HCT116 (cell line): ENCODE measurements at regions not wholly inside any gene's neighbourhood (a gene's known extent, or its start where the extent isn't known, plus 50 kb on each side); places are given as distances from the start of the nearest gene placed in this dataset.

ENCODE experiments used
- ATAC-seq: fragments of 200-7000 bp; cut with Tn5 transposase; 2 replicates; pipeline ENCODE4 v1.9.1; 2020; ENCODE audit warnings: mild to moderate bottlenecking, moderate library complexity
- BruUV-seq: library from RNA; stranded (reverse); fragments of 400-500 nt; replicated peaks from 2 replicates; lab custom pipeline; 2021; lab: Mats Ljungman, UMichigan
- CTCF ChIA-PET: fragments of 300-600 bp; sonication (Branson Sonifier 250); formaldehyde crosslinking; loops from one replicate; lab custom pipeline; 2021; ENCODE audit warnings: antibody characterized with exemption; lab: Charles Lee
- POLR2A ChIA-PET: fragments of 300-600, 350-600 bp; sonication (Branson Sonifier 250); formaldehyde crosslinking; loops from one replicate; lab custom pipeline; 2021; ENCODE audit warnings: antibody characterized with exemption; lab: Charles Lee
- RAD21 ChIA-PET, 2 experiments: fragments of 300-600 bp; sonication (Branson Sonifier 250); formaldehyde crosslinking; loops; one replicate each; lab custom pipeline; 2023; ENCODE audit warnings: low total read pairs in 2 of 2; ENCODE audit not compliant: uncharacterized antibody in 2 of 2, unreplicated experiment in 2 of 2, low non-redundant PET in 1 of 2; lab: Charles Lee
- DNase-seq: peaks from one replicate; pipeline ENCODE4 v3.0.0-alpha.2; 2010; ENCODE audit warnings: low read depth, low spot score
- H2AFZ ChIP-seq: fragments of 200-600 bp; shearing (Covaris generic), sonication (generic); 2 replicates; pipeline ENCODE4 v1.6.1; 2017; ENCODE audit warnings: low read depth, mixed run types, mixed read lengths, antibody characterized with exemption, low read length; ENCODE audit not compliant: poor library complexity, severe bottlenecking
- H3K27ac ChIP-seq: 2 replicates; pipeline ENCODE4 v1.5.1; 2012; ENCODE audit warnings: low read depth, low read length
- H3K27me3 ChIP-seq: fragments of 200-600 bp; sonication (generic); 2 replicates; pipeline ENCODE4 v1.6.1; 2016; ENCODE audit warnings: mixed run types, low read length, mixed read lengths; ENCODE audit not compliant: insufficient read depth
- H3K36me3 ChIP-seq, 2 experiments: fragments of 200-500 bp in 1 of 2; fragments of 200-600 bp in 1 of 2; sonication (Bioruptor generic) in 1 of 2; sonication (generic) in 1 of 2; 2 replicates each; pipeline versions ENCODE4 v1.5.1 to v1.6.1; 2014 to 2016; ENCODE audit warnings: low read length in 2 of 2, inconsistent platforms in 1 of 2, mixed read lengths in 1 of 2, mixed run types in 1 of 2; ENCODE audit not compliant: insufficient read depth in 2 of 2, control insufficient read depth in 1 of 2
- H3K4me1 ChIP-seq, 2 experiments: fragments of 200-600 bp in 1 of 2; sonication (generic) in 1 of 2; 2 replicates each; pipeline versions ENCODE4 v1.5.1 to v1.6.1; 2012 to 2017; ENCODE audit warnings: low read length in 2 of 2, inconsistent platforms in 1 of 2, mild to moderate bottlenecking in 1 of 2, mixed read lengths in 1 of 2, mixed run types in 1 of 2, moderate library complexity in 1 of 2; ENCODE audit not compliant: insufficient read depth in 2 of 2, control insufficient read depth in 1 of 2
- H3K4me2 ChIP-seq: fragments of 200-600 bp; sonication (generic); 2 replicates; pipeline ENCODE4 v1.6.1; 2017; ENCODE audit warnings: mixed run types, low read length, mixed read lengths
- H3K4me3 ChIP-seq, 2 experiments: fragments of 200-600 bp in 1 of 2; sonication (generic) in 1 of 2; replicated peaks in 1 of 2; 2 replicates each; pipeline ENCODE4 v1.5.1; 2011 to 2016; ENCODE audit warnings: low read length in 2 of 2, control low read depth in 1 of 2, low read depth in 1 of 2, mild to moderate bottlenecking in 1 of 2, mixed read lengths in 1 of 2, mixed run types in 1 of 2
- H3K79me2 ChIP-seq: fragments of 200-600 bp; sonication (generic); 2 replicates; pipeline ENCODE4 v1.6.1; 2017; ENCODE audit warnings: mild to moderate bottlenecking, mixed run types, low read length, moderate library complexity, mixed read lengths; ENCODE audit not compliant: insufficient read depth
- H3K9ac ChIP-seq: fragments of 200-600 bp; sonication (generic); 2 replicates; pipeline ENCODE4 v1.6.1; 2016; ENCODE audit warnings: low read length, mixed read lengths
- H3K9me2 ChIP-seq: fragments of 200-600 bp; sonication (generic), shearing (Covaris generic); 2 replicates; pipeline ENCODE4 v1.6.1; 2017; ENCODE audit warnings: mixed run types, mild to moderate bottlenecking, moderate library complexity; ENCODE audit not compliant: insufficient read depth
- H3K9me3 ChIP-seq, 2 experiments: fragments of 200-500 bp in 1 of 2; fragments of 200-600 bp in 1 of 2; sonication (Bioruptor generic) in 1 of 2; sonication (generic) in 1 of 2; 2 replicates each; pipeline ENCODE4 v1.6.1; 2014 to 2017; ENCODE audit warnings: low read length in 2 of 2, mixed read lengths in 2 of 2, inconsistent platforms in 1 of 2, low read depth in 1 of 2, mild to moderate bottlenecking in 1 of 2, mixed run types in 1 of 2, moderate library complexity in 1 of 2; ENCODE audit not compliant: control insufficient read depth in 1 of 2, insufficient read depth in 1 of 2
- H4K20me1 ChIP-seq: fragments of 200-600 bp; sonication (generic), shearing (Covaris generic); 2 replicates; pipeline ENCODE4 v1.6.1; 2017; ENCODE audit warnings: mixed run types, mild to moderate bottlenecking, moderate library complexity; ENCODE audit not compliant: insufficient read depth
- ATF3 ChIP-seq: IDR thresholded peaks from 2 replicates; pipeline ENCODE4 v1.6.1; 2012
- CBX3 ChIP-seq: IDR thresholded peaks from 2 replicates; pipeline ENCODE4 v1.6.1; 2012; ENCODE audit warnings: low read depth
- CEBPB ChIP-seq: IDR thresholded peaks from 2 replicates; pipeline ENCODE4 v1.6.1; 2012; ENCODE audit warnings: low read depth
- CTCF ChIP-seq, 3 experiments: fragments of 200-600 bp in 1 of 3; sonication (generic) in 1 of 3; IDR thresholded peaks in 2 of 3; conservative IDR thresholded peaks in 1 of 3; 2 replicates each; pipeline ENCODE4 v1.5.1; 2012 to 2017; ENCODE audit warnings: low read depth in 2 of 3, low read length in 2 of 3, antibody characterized with exemption in 1 of 3, borderline replicate concordance in 1 of 3, control low read depth in 1 of 3, mild to moderate bottlenecking in 1 of 3, mixed read lengths in 1 of 3, mixed run types in 1 of 3, moderate library complexity in 1 of 3; ENCODE audit not compliant: insufficient read depth in 1 of 3
- EGR1 ChIP-seq: IDR thresholded peaks from 2 replicates; pipeline ENCODE4 v1.6.1; 2012; ENCODE audit warnings: low read depth
- ELF1 ChIP-seq: IDR thresholded peaks from 2 replicates; pipeline ENCODE4 v1.6.1; 2012; ENCODE audit warnings: low read depth, borderline replicate concordance
- EZH2phosphoT487 ChIP-seq: fragments of 200-600 bp; IDR thresholded peaks from 2 replicates; pipeline ENCODE4 v1.6.1; 2018; ENCODE audit warnings: antibody characterized with exemption, borderline replicate concordance
- POLR2A ChIP-seq: IDR thresholded peaks from 2 replicates; pipeline ENCODE4 v1.7.0; 2011; ENCODE audit warnings: borderline replicate concordance; ENCODE audit not compliant: insufficient read depth, insufficient read length; ENCODE audit errors: extremely low read depth
- POLR2AphosphoS5 ChIP-seq: IDR thresholded peaks from 2 replicates; pipeline ENCODE4 v1.6.1; 2011; ENCODE audit warnings: mild to moderate bottlenecking, low read depth, low read length, moderate library complexity
- RAD21 ChIP-seq: IDR thresholded peaks from 2 replicates; pipeline ENCODE4 v1.6.1; 2012; ENCODE audit warnings: low read depth, mild to moderate bottlenecking
- REST ChIP-seq: IDR thresholded peaks from 2 replicates; pipeline ENCODE4 v1.6.1; 2012; ENCODE audit warnings: low read depth
- SIN3A ChIP-seq: IDR thresholded peaks from 2 replicates; pipeline ENCODE4 v1.6.1; 2012; ENCODE audit warnings: low read depth
- SP1 ChIP-seq: IDR thresholded peaks from 2 replicates; pipeline ENCODE4 v1.6.1; 2012; ENCODE audit warnings: low read depth
- ZBTB33 ChIP-seq: IDR thresholded peaks from 2 replicates; pipeline ENCODE4 v1.6.1; 2011; ENCODE audit warnings: mild to moderate bottlenecking, low read length, moderate library complexity; ENCODE audit not compliant: insufficient replicate concordance; ENCODE audit errors: extremely low read depth
- intact Hi-C: fragments of 100-400 bp; cut with micrococcal nuclease; formaldehyde crosslinking; loops from 2 replicates; pipeline ENCODE4 v1.10.0; 2022

- Histone ChIP-seq H3K4me1 (no peaks in the 10 kb centered on the region), H3K27me3 (no peaks in the 10 kb centered on the region), H3K9me2 (no peaks in the 10 kb centered on the region), H4K20me1 (no peaks in the 10 kb centered on the region), H3K9me3 (no peaks in the 10 kb centered on the region), H3K9ac (no peak overlapping the region), H2AFZ (no peak overlapping the region), H3K79me2 (no peaks in the 10 kb centered on the region), H3K27ac (no peak overlapping the region), H3K4me3 (no peak overlapping the region), H3K4me2 (no peak overlapping the region), H3K36me3 (no peaks in the 10 kb centered on the region)
- ChIA-PET POLR2A (no interaction called here), CTCF (no interaction called here), RAD21 (no interaction called here)
- intact Hi-C loops, result no loop called here
- DNase-seq (no peak), ATAC-seq (no peak)
- TF ChIP-seq SP1 (no peak), CEBPB (no peak), EGR1 (no peak), CTCF (IDR thresholded peaks at IDR 0.05 in 2 of 3, conservative IDR thresholded peaks at IDR 0.05 in 1 of 3; ENCODE audit: borderline replicate concordance in 1 of 3, insufficient read depth in 1 of 3, low read depth in 2 of 3, low read length in 2 of 3) (no peak), CBX3 (no peak), POLR2AphosphoS5 (no peak), ATF3 (no peak), POLR2A (no peak), ELF1 (no peak), RAD21 (no peak), SIN3A (no peak), REST (no peak), ZBTB33 (no peak), EZH2phosphoT487 (no peak)
- no TSS peak for BruUV-seq
Observed at GRCh38 chr6:139625998-139626975, 251.8 kb upstream of the CITED2 start.
